ENCODE measurements at regions not wholly inside any gene's neighbourhood (a gene's known extent, or its start where the extent isn't known, plus 50 kb on each side); places are given as distances from the start of the nearest gene placed in this dataset.

DNA sequence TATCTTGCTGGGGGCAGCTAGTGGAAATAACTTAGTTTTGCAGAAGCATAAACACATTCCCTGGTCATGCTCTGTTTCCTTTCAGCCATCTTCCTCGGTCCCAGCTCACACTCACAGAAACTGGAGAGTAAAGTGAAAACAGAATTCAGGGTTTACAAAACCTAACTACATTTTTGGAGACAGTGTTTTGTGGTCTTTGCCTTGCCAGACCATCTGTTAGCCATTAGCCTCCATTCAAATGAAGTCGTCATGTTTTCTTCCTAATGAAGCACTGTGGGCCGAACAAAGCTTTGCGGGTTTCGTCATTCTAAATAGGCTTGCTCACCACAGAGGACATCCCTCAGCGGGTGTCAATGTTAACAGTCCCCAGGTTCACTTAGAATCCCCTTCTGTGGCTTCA is 214.6 kb upstream of the TMEM72 start:
- Histone ChIP-seq H3K79me2 (ENCODE audit: control insufficient read depth, insufficient read depth, low read length) (no peaks in the 10 kb centered on the region), H3K27me3 (replicated peaks in 1 of 4; ENCODE audit: control extremely low read depth in 1 of 4, control insufficient read depth in 3 of 4, insufficient read depth in 4 of 4, low read length in 3 of 4) (no peaks in the 10 kb centered on the region), H3K4me2 (replicated peaks; ENCODE audit: low read depth, low read length, poor library complexity, severe bottlenecking) (no peak overlapping the region), H2AFZ (ENCODE audit: insufficient read depth, low read depth, low read length, poor library complexity, severe bottlenecking) (no peak overlapping the region), H3K9ac (ENCODE audit: low read length) (no peak overlapping the region), H3K9me3 (ENCODE audit: control extremely low read depth in 1 of 3, control insufficient read depth in 2 of 3, insufficient read depth in 1 of 3, low read length in 2 of 3) (peaks cover 0 to 14% (median 0%) of the 10 kb centered on the region in 3 donors), H3K36me3 (replicated peaks in 1 of 2; ENCODE audit: control extremely low read depth in 1 of 2, control insufficient read depth in 1 of 2, extremely low read depth in 1 of 2, insufficient read depth in 2 of 2, low read length in 1 of 2) (no peaks in the 10 kb centered on the region), H3K4me1 (ENCODE audit: control insufficient read depth in 2 of 2, insufficient read depth in 2 of 2, low read length in 2 of 2) (no peaks in the 10 kb centered on the region), H3K27ac (ENCODE audit: low read length in 2 of 2) (no peak overlapping the region), H4K20me1 (ENCODE audit: control insufficient read depth, insufficient read depth, low read length, poor library complexity, severe bottlenecking) (no peaks in the 10 kb centered on the region), H3K4me3 (ENCODE audit: control extremely low read depth in 1 of 5, extremely low read depth in 1 of 5, insufficient read depth in 1 of 5, low read depth in 2 of 5, low read length in 4 of 5) (no peak overlapping the region)
- CTCF ChIA-PET = no interaction called here
- WGBS (ENCODE audit: insufficient coverage) = 93% methylated on average over 6 of the region's 6 CpGs
- intact Hi-C loops (cut with micrococcal nuclease) = no loop called here
- Mint-ChIP-seq H3K9me3 (ENCODE audit: insufficient read depth) (peaks cover 3% of the 10 kb centered on the region), H3K27ac (no peak overlapping the region), H3K4me1 (no peaks in the 10 kb centered on the region), H3K4me3 (no peak overlapping the region), H3K27me3 (no peaks in the 10 kb centered on the region)
- DNase-seq (no peak), ATAC-seq (ENCODE audit: low read depth) (no peak)
- POLR2A ChIA-PET = no interaction called here
- TF ChIP-seq EZH2 (IDR thresholded peaks at IDR 0.05; ENCODE audit: borderline replicate concordance, insufficient read depth, low read depth, low read length, poor library complexity, severe bottlenecking) = no peak
- TF ChIP-seq, protein P1, sequence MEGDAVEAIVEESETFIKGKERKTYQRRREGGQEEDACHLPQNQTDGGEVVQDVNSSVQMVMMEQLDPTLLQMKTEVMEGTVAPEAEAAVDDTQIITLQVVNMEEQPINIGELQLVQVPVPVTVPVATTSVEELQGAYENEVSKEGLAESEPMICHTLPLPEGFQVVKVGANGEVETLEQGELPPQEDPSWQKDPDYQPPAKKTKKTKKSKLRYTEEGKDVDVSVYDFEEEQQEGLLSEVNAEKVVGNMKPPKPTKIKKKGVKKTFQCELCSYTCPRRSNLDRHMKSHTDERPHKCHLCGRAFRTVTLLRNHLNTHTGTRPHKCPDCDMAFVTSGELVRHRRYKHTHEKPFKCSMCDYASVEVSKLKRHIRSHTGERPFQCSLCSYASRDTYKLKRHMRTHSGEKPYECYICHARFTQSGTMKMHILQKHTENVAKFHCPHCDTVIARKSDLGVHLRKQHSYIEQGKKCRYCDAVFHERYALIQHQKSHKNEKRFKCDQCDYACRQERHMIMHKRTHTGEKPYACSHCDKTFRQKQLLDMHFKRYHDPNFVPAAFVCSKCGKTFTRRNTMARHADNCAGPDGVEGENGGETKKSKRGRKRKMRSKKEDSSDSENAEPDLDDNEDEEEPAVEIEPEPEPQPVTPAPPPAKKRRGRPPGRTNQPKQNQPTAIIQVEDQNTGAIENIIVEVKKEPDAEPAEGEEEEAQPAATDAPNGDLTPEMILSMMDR (IDR thresholded peaks at IDR 0.05) = no peak

DNA sequence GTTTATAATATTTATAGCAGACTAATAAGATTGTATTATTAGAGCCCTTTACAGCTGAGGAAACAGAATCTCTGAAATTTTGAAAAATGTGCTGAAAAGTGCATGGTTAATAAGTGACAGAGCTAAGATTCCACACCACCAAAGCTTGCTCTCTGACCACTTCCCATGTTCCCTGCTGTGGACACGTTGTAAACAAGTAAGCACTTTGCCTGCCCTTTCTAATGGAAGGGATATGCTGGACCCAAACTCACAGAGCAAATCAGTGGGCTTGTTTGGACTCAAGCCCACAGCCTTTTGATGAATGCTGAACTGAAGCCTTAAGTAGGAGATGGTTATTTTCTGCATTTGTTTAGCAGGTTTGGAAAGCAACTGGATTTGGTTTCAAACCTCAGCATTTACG is 214.0 kb upstream of the TMEM72 start:
- no peak for TF ChIP-seq EZH2 (IDR thresholded peaks at IDR 0.05; ENCODE audit: borderline replicate concordance, insufficient read depth, low read depth, low read length, poor library complexity, severe bottlenecking)
- TF ChIP-seq, protein P1 (IDR thresholded peaks at IDR 0.05) = no peak
- ATAC-seq (ENCODE audit: low read depth) = no peak
- no peaks in the 10 kb centered on the region for H3K4me1 ChIP-seq (ENCODE audit: control insufficient read depth in 2 of 2, insufficient read depth in 2 of 2, low read length in 2 of 2)
- H2AFZ ChIP-seq (ENCODE audit: insufficient read depth, low read depth, low read length, poor library complexity, severe bottlenecking) = no peak overlapping the region
- no peak for DNase-seq
- 37% methylated on average over 2 of the region's 2 CpGs for WGBS (ENCODE audit: insufficient coverage)
- H3K27me3 Mint-ChIP-seq = no peaks in the 10 kb centered on the region
- no peaks in the 10 kb centered on the region for H4K20me1 ChIP-seq (ENCODE audit: control insufficient read depth, insufficient read depth, low read length, poor library complexity, severe bottlenecking)
- intact Hi-C loops (cut with micrococcal nuclease) = no loop called here
- ChIA-PET CTCF (no interaction called here), POLR2A (no interaction called here)
- H3K36me3 ChIP-seq (replicated peaks in 1 of 2; ENCODE audit: control extremely low read depth in 1 of 2, control insufficient read depth in 1 of 2, extremely low read depth in 1 of 2, insufficient read depth in 2 of 2, low read length in 1 of 2) = no peaks in the 10 kb centered on the region
- no peaks in the 10 kb centered on the region for H3K79me2 ChIP-seq (ENCODE audit: control insufficient read depth, insufficient read depth, low read length)
- no peak overlapping the region for H3K9ac ChIP-seq (ENCODE audit: low read length)
- no peak overlapping the region for H3K27ac ChIP-seq (ENCODE audit: low read length in 2 of 2)
- H3K4me1 Mint-ChIP-seq = no peaks in the 10 kb centered on the region
- no peak overlapping the region for H3K4me2 ChIP-seq (replicated peaks; ENCODE audit: low read depth, low read length, poor library complexity, severe bottlenecking)
- peaks cover 8% of the 10 kb centered on the region for H3K9me3 Mint-ChIP-seq (ENCODE audit: insufficient read depth)
- no peak overlapping the region for H3K27ac Mint-ChIP-seq
- no peak overlapping the region for H3K4me3 Mint-ChIP-seq
- no peak overlapping the region for H3K4me3 ChIP-seq (ENCODE audit: control extremely low read depth in 1 of 5, extremely low read depth in 1 of 5, insufficient read depth in 1 of 5, low read depth in 2 of 5, low read length in 4 of 5)
- no peaks in the 10 kb centered on the region for H3K27me3 ChIP-seq (replicated peaks in 1 of 4; ENCODE audit: control extremely low read depth in 1 of 4, control insufficient read depth in 3 of 4, insufficient read depth in 4 of 4, low read length in 3 of 4)
- peaks cover 0 to 14% (median 0%) of the 10 kb centered on the region in 3 donors for H3K9me3 ChIP-seq (ENCODE audit: control extremely low read depth in 1 of 3, control insufficient read depth in 2 of 3, insufficient read depth in 1 of 3, low read length in 2 of 3)

All from B cell (primary cell).